Gastroesophageal sphincter (tissue), 3 donors: ENCODE measurements at regions not wholly inside any gene's neighbourhood (a gene's known extent, or its start where the extent isn't known, plus 50 kb on each side); places are given as distances from the start of the nearest gene placed in this dataset.

ENCODE experiments used
- POLR2A ChIP-seq, 2 donors: fragments of 450-650 bp; IDR thresholded peaks; one replicate each; pipeline ENCODE4 v1.6.1; 2017; ENCODE audit warnings: antibody characterized with exemption in 2 of 2, mild to moderate bottlenecking in 2 of 2, moderate library complexity in 1 of 2
- POLR2AphosphoS5 ChIP-seq: sonication (generic); formaldehyde crosslinking; IDR thresholded peaks from one replicate; pipeline ENCODE4 v1.6.1; 2017; ENCODE audit warnings: antibody characterized with exemption
- TF ChIP-seq, protein P1 (sequence below), 4 experiments: fragments of 200-600 bp in 2 of 4; fragments of 450-650 bp in 2 of 4; sonication (generic) in 1 of 4; IDR thresholded peaks; one replicate each; pipeline ENCODE4 v1.5.1; 2017 to 2019; ENCODE audit warnings: antibody characterized with exemption in 4 of 4, mild to moderate bottlenecking in 2 of 4, moderate library complexity in 2 of 4

GRCh38 chr4:14449308-14449707 is 553.0 kb upstream of the CPEB2 start:
- TF ChIP-seq, protein P1, sequence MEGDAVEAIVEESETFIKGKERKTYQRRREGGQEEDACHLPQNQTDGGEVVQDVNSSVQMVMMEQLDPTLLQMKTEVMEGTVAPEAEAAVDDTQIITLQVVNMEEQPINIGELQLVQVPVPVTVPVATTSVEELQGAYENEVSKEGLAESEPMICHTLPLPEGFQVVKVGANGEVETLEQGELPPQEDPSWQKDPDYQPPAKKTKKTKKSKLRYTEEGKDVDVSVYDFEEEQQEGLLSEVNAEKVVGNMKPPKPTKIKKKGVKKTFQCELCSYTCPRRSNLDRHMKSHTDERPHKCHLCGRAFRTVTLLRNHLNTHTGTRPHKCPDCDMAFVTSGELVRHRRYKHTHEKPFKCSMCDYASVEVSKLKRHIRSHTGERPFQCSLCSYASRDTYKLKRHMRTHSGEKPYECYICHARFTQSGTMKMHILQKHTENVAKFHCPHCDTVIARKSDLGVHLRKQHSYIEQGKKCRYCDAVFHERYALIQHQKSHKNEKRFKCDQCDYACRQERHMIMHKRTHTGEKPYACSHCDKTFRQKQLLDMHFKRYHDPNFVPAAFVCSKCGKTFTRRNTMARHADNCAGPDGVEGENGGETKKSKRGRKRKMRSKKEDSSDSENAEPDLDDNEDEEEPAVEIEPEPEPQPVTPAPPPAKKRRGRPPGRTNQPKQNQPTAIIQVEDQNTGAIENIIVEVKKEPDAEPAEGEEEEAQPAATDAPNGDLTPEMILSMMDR (IDR thresholded peaks at IDR 0.05): no peak
- no peak for TF ChIP-seq POLR2A (IDR thresholded peaks at IDR 0.05)
- TF ChIP-seq POLR2AphosphoS5: no peak
